ENCODE measurements at regions not wholly inside any gene's neighbourhood (a gene's known extent, or its start where the extent isn't known, plus 50 kb on each side); places are given as distances from the start of the nearest gene placed in this dataset.

- DNase-seq: no peak
Measured at GRCh38 chr9:135326141-135326540, 153.4 kb upstream of the PPP1R26 start.

GRCh38 chr9:135326633-135327152 is 152.9 kb upstream of the PPP1R26 start:
- no peak for DNase-seq

- peak; percentile 17 to 34 for DNase-seq
Measured at GRCh38 chr9:135328485-135329417, 150.8 kb upstream of the PPP1R26 start.

- DNase-seq: no peak
Measured at GRCh38 chr9:135329571-135330306, 149.8 kb upstream of the PPP1R26 start.

- DNase-seq: no peak
Measured at GRCh38 chr9:135330307-135330631, 149.3 kb upstream of the PPP1R26 start.

- no peak for DNase-seq
Measured at GRCh38 chr9:135330685-135331590, 148.6 kb upstream of the PPP1R26 start.

- no peak for DNase-seq
Measured at GRCh38 chr9:135332516-135332915, 147.1 kb upstream of the PPP1R26 start.

- DNase-seq: no peak
Measured at GRCh38 chr9:135332979-135333748, 146.4 kb upstream of the PPP1R26 start.

GRCh38 chr9:135334953-135335460 is 144.6 kb upstream of the PPP1R26 start:
- no peak for DNase-seq

GRCh38 chr9:135335691-135336181 is 143.8 kb upstream of the PPP1R26 start:
- DNase-seq: no peak

- no peak for DNase-seq
Measured at GRCh38 chr9:135336722-135337527, 142.7 kb upstream of the PPP1R26 start.

GRCh38 chr9:135338546-135338945 is 141.0 kb upstream of the PPP1R26 start:
- no peak for DNase-seq

GRCh38 chr9:135339378-135339973 is 140.1 kb upstream of the PPP1R26 start:
- DNase-seq: no peak

- DNase-seq: no peak
Measured at GRCh38 chr9:135340143-135340655, 139.4 kb upstream of the PPP1R26 start.

- DNase-seq: no peak
Measured at GRCh38 chr9:135340726-135341475, 138.7 kb upstream of the PPP1R26 start.

GRCh38 chr9:135341612-135342169 is 137.9 kb upstream of the PPP1R26 start:
- DNase-seq: no peak

- no peak for DNase-seq
Measured at GRCh38 chr9:135342206-135343130, 137.1 kb upstream of the PPP1R26 start.

GRCh38 chr9:135343136-135343535 is 136.4 kb upstream of the PPP1R26 start:
- no peak for DNase-seq

All from Kasumi-1 (cell line).